B cell (primary cell): ENCODE measurements at regions not wholly inside any gene's neighbourhood (a gene's known extent, or its start where the extent isn't known, plus 50 kb on each side); places are given as distances from the start of the nearest gene placed in this dataset.

Source experiments
- ATAC-seq: fragments of 200-7000 bp; cut with Tn5 transposase; one replicate; pipeline ENCODE4 v1.10.0; 2021; ENCODE audit warnings: low read depth, mild to moderate bottlenecking, moderate number of reproducible peaks, moderate library complexity
- CTCF ChIA-PET: fragments of 350-600 bp; sonication (Branson Sonifier 250); formaldehyde crosslinking; loops from one replicate; lab custom pipeline; 2021; ENCODE audit warnings: antibody characterized with exemption, inconsistent platforms; lab: Charles Lee
- POLR2A ChIA-PET: fragments of 350-600 bp; sonication (Branson Sonifier 250); formaldehyde crosslinking; loops from one replicate; lab custom pipeline; 2021; ENCODE audit warnings: antibody characterized with exemption; lab: Charles Lee
- DNase-seq: peaks from one replicate; pipeline ENCODE4 v3.0.0; 2013
- H2AFZ ChIP-seq: 2 replicates; pipeline ENCODE4 v1.6.1; 2012; ENCODE audit warnings: mild to moderate bottlenecking, low read depth, low read length; ENCODE audit not compliant: insufficient read depth, poor library complexity, severe bottlenecking
- H3K27ac ChIP-seq, 2 donors: 1 replicate in 1 of 2; 2 replicates in 1 of 2; pipeline ENCODE4 v1.5.1; 2012 to 2013; ENCODE audit warnings: low read length in 2 of 2, mild to moderate bottlenecking in 2 of 2, moderate library complexity in 1 of 2
- H3K27me3 ChIP-seq, 4 experiments: fragments of 200-600 bp in 1 of 4; sonication (generic) in 1 of 4; replicated peaks in 1 of 4; 1 replicate in 2 of 4; 2 replicates in 2 of 4; pipeline versions ENCODE4 v1.6.1 to v1.7.0; 2013 to 2016; ENCODE audit warnings: low read length in 3 of 4, mild to moderate bottlenecking in 2 of 4, mixed read lengths in 1 of 4, moderate library complexity in 1 of 4; ENCODE audit not compliant: insufficient read depth in 4 of 4, control insufficient read depth in 3 of 4; ENCODE audit errors: control extremely low read depth in 1 of 4
- H3K36me3 ChIP-seq, 2 experiments: replicated peaks in 1 of 2; 1 replicate in 1 of 2; 2 replicates in 1 of 2; pipeline versions ENCODE4 v1.6.1 to v1.7.1; 2013; ENCODE audit warnings: low read length in 1 of 2; ENCODE audit not compliant: insufficient read depth in 2 of 2, control insufficient read depth in 1 of 2; ENCODE audit errors: control extremely low read depth in 1 of 2, extremely low read depth in 1 of 2
- H3K4me1 ChIP-seq, 2 donors: fragments of 200-600 bp in 1 of 2; sonication (generic) in 1 of 2; 1 replicate in 1 of 2; 2 replicates in 1 of 2; pipeline versions ENCODE4 v1.5.1 to v1.6.1; 2013 to 2017; ENCODE audit warnings: low read length in 2 of 2; ENCODE audit not compliant: control insufficient read depth in 2 of 2, insufficient read depth in 2 of 2
- H3K4me2 ChIP-seq: replicated peaks from 2 replicates; pipeline ENCODE3; 2012; ENCODE audit warnings: mild to moderate bottlenecking, low read depth, low read length; ENCODE audit not compliant: poor library complexity, severe bottlenecking
- H3K4me3 ChIP-seq, 5 experiments: fragments of 200-600 bp in 1 of 5; sonication (generic) in 1 of 5; 1 replicate in 3 of 5; 2 replicates in 2 of 5; pipeline versions ENCODE4 v1.5.1 to v1.7.0; 2011 to 2016; ENCODE audit warnings: low read length in 4 of 5, mild to moderate bottlenecking in 4 of 5, low read depth in 2 of 5, control low read depth in 1 of 5, moderate library complexity in 1 of 5; ENCODE audit not compliant: insufficient read depth in 1 of 5; ENCODE audit errors: control extremely low read depth in 1 of 5, extremely low read depth in 1 of 5
- H3K79me2 ChIP-seq: fragments of 200-600 bp; sonication (generic); one replicate; pipeline ENCODE4 v1.6.0; 2016; ENCODE audit warnings: low read length; ENCODE audit not compliant: control insufficient read depth, insufficient read depth
- H3K9ac ChIP-seq: fragments of 200-600 bp; sonication (generic); 2 replicates; pipeline ENCODE4 v1.6.1; 2017; ENCODE audit warnings: mild to moderate bottlenecking, low read length, moderate library complexity
- H3K9me3 ChIP-seq, 3 donors: one replicate each; pipeline versions ENCODE4 v1.6.1 to v1.7.1; 2013; ENCODE audit warnings: low read length in 2 of 3; ENCODE audit not compliant: control insufficient read depth in 2 of 3, insufficient read depth in 1 of 3; ENCODE audit errors: control extremely low read depth in 1 of 3
- H4K20me1 ChIP-seq: 2 replicates; pipeline ENCODE4 v1.6.0; 2012; ENCODE audit warnings: mild to moderate bottlenecking, low read length; ENCODE audit not compliant: insufficient read depth, control insufficient read depth, poor library complexity, severe bottlenecking
- H3K27ac Mint-ChIP-seq: one replicate; pipeline ENCODE4 v1.8.0; 2021; ENCODE audit warnings: mixed read lengths
- H3K27me3 Mint-ChIP-seq: one replicate; pipeline ENCODE4 v1.8.0; 2021; ENCODE audit warnings: mixed read lengths
- H3K4me1 Mint-ChIP-seq: one replicate; pipeline ENCODE4 v1.8.0; 2021; ENCODE audit warnings: mixed read lengths
- H3K4me3 Mint-ChIP-seq: one replicate; pipeline ENCODE4 v1.8.0; 2021; ENCODE audit warnings: mixed read lengths
- H3K9me3 Mint-ChIP-seq: one replicate; pipeline ENCODE4 v1.8.0; 2022; ENCODE audit warnings: mixed read lengths; ENCODE audit not compliant: insufficient read depth
- EZH2 ChIP-seq: IDR thresholded peaks from 2 replicates; pipeline ENCODE4 v1.6.1; 2012; ENCODE audit warnings: borderline replicate concordance, low read depth, mild to moderate bottlenecking, moderate library complexity, low read length; ENCODE audit not compliant: insufficient read depth, poor library complexity, severe bottlenecking
- WGBS: methylation state at CpG from one replicate; pipeline ENCODE4 v1.1.5; 2013; ENCODE audit warnings: missing lambda C conversion rate; ENCODE audit not compliant: insufficient coverage; 5-methylcytosine and 5-hydroxymethylcytosine counted together
- intact Hi-C: fragments of 100-400 bp; cut with micrococcal nuclease; formaldehyde crosslinking; loops from one replicate; pipeline ENCODE4 v1.10.0; 2022
- TF ChIP-seq, protein P1 (sequence below): fragments of 200-600 bp; IDR thresholded peaks from one replicate; pipeline ENCODE4 v1.8.0; 2022; ENCODE audit warnings: antibody characterized with exemption, mild to moderate bottlenecking

- POLR2A ChIA-PET: no interaction called here
- no peak overlapping the region for H2AFZ ChIP-seq
- H3K4me1 Mint-ChIP-seq: peaks cover 6% of the 10 kb centered on the region
- peaks cover 0 to 20% (median 3%) of the 10 kb centered on the region in 4 experiments for H3K27me3 ChIP-seq
- H3K4me3 Mint-ChIP-seq: no peak overlapping the region
- WGBS: 92% methylated on average over 10 of the region's 10 CpGs
- intact Hi-C loops: loop anchor here (5.0 kb wide), 1 partner anchor 77 kb away; the partner anchor contains the start of gene KSR1
- no peaks in the 10 kb centered on the region for H3K36me3 ChIP-seq
- H3K9me3 ChIP-seq: peaks cover 0 to 11% (median 0%) of the 10 kb centered on the region in 3 donors
- CTCF ChIA-PET: interaction anchor here (0.6 to 4.9 kb wide), 15 partner anchors 8 to 270 kb away, joined by 3 to 72 read pairs (median 5); partner anchors contain the start of gene KSR1
- TF ChIP-seq, protein P1, sequence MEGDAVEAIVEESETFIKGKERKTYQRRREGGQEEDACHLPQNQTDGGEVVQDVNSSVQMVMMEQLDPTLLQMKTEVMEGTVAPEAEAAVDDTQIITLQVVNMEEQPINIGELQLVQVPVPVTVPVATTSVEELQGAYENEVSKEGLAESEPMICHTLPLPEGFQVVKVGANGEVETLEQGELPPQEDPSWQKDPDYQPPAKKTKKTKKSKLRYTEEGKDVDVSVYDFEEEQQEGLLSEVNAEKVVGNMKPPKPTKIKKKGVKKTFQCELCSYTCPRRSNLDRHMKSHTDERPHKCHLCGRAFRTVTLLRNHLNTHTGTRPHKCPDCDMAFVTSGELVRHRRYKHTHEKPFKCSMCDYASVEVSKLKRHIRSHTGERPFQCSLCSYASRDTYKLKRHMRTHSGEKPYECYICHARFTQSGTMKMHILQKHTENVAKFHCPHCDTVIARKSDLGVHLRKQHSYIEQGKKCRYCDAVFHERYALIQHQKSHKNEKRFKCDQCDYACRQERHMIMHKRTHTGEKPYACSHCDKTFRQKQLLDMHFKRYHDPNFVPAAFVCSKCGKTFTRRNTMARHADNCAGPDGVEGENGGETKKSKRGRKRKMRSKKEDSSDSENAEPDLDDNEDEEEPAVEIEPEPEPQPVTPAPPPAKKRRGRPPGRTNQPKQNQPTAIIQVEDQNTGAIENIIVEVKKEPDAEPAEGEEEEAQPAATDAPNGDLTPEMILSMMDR: no peak
- TF ChIP-seq EZH2: no peak
- H3K27ac ChIP-seq: no peak overlapping the region
- H3K4me2 ChIP-seq: no peak overlapping the region
- ATAC-seq: no peak
- DNase-seq: peak; percentile 13
- no peaks in the 10 kb centered on the region for H3K9me3 Mint-ChIP-seq
- H3K79me2 ChIP-seq: no peaks in the 10 kb centered on the region
- H4K20me1 ChIP-seq: no peaks in the 10 kb centered on the region
- H3K4me3 ChIP-seq: no peak overlapping the region
- peaks cover 0 to 4% of the 10 kb centered on the region in 2 donors for H3K4me1 ChIP-seq
- no peak overlapping the region for H3K27ac Mint-ChIP-seq
- H3K9ac ChIP-seq: no peak overlapping the region
- peaks cover 18% of the 10 kb centered on the region for H3K27me3 Mint-ChIP-seq
Measured at GRCh38 chr17:27380551-27380950, 75.7 kb upstream of the KSR1 start.

- POLR2A ChIA-PET: interaction anchor here (0.7 kb wide), 1 partner anchor 137 kb away, joined by 3 read pairs; no protein-coding TSS in a partner anchor
- DNase-seq (peak; percentile 79), ATAC-seq (peak; percentile 95)
- Histone ChIP-seq H3K4me3 (no peak overlapping the region), H2AFZ (no peak overlapping the region), H3K27me3 (peaks cover 0 to 20% (median 3%) of the 10 kb centered on the region in 4 experiments), H3K36me3 (no peaks in the 10 kb centered on the region), H4K20me1 (no peaks in the 10 kb centered on the region), H3K27ac (no peak overlapping the region), H3K9me3 (peaks cover 0 to 11% (median 0%) of the 10 kb centered on the region in 3 donors), H3K9ac (no peak overlapping the region), H3K4me2 (peak overlapping the region; percentile 8), H3K79me2 (no peaks in the 10 kb centered on the region), H3K4me1 (peaks cover 0 to 4% of the 10 kb centered on the region in 2 donors)
- 49% methylated on average over 21 of the region's 22 CpGs for WGBS
- CTCF ChIA-PET: interaction anchor here (0.6 to 4.9 kb wide), 17 partner anchors 8 to 269 kb away, joined by 3 to 72 read pairs (median 5); partner anchors contain the start of gene KSR1
- H3K9me3 Mint-ChIP-seq: no peaks in the 10 kb centered on the region
- H3K4me1 Mint-ChIP-seq: peaks cover 6% of the 10 kb centered on the region
- H3K27me3 Mint-ChIP-seq: peaks cover 18% of the 10 kb centered on the region
- intact Hi-C loops: loop anchor here (1.0 to 5.0 kb wide), 6 partner anchors 28 to 270 kb away; partner anchors contain the start of gene KSR1
- H3K27ac Mint-ChIP-seq: no peak overlapping the region
- H3K4me3 Mint-ChIP-seq: no peak overlapping the region
- no peak for TF ChIP-seq EZH2
- TF ChIP-seq, protein P1: peak; percentile 97
Measured at GRCh38 chr17:27381007-27381501, 75.2 kb upstream of the KSR1 start.
